ENCODE measurements at regions not wholly inside any gene's neighbourhood (a gene's known extent, or its start where the extent isn't known, plus 50 kb on each side); places are given as distances from the start of the nearest gene placed in this dataset.

- DNase-seq: no peak
- no peaks in the 10 kb centered on the region for H3K27me3 ChIP-seq
- H3K9me3 ChIP-seq: no peaks in the 10 kb centered on the region
- TF ChIP-seq CTCF (IDR thresholded peaks at IDR 0.05) (no peak), POLR2A (IDR thresholded peaks at IDR 0.05) (no peak)
- no peaks in the 10 kb centered on the region for H3K4me1 ChIP-seq
- H3K27ac ChIP-seq: no peak overlapping the region
- H3K36me3 ChIP-seq (ENCODE audit: low read depth, missing control alignments): no peaks in the 10 kb centered on the region
- 66 to 73% methylated on average over 8 of the region's 8 CpGs for WGBS, 2 donors
- H3K4me3 ChIP-seq: no peak overlapping the region
- intact Hi-C loops (cut with DNase I; ENCODE audit: low total_unique reads): no loop called here
These were observed 457.5 kb downstream of the ENC1 start for GRCh38 chr5:74183041-74183440.

- H3K27ac ChIP-seq: no peak overlapping the region
- no peak overlapping the region for H3K4me3 ChIP-seq
- no peaks in the 10 kb centered on the region for H3K36me3 ChIP-seq (ENCODE audit: low read depth, missing control alignments)
- intact Hi-C loops (cut with DNase I; ENCODE audit: low total_unique reads): no loop called here
- no peaks in the 10 kb centered on the region for H3K9me3 ChIP-seq
- DNase-seq: no peak
- no peaks in the 10 kb centered on the region for H3K4me1 ChIP-seq
- TF ChIP-seq CTCF (IDR thresholded peaks at IDR 0.05) (no peak), POLR2A (IDR thresholded peaks at IDR 0.05) (no peak)
- 70 to 85% methylated on average over 6 of the region's 6 CpGs for WGBS, 2 donors
- no peaks in the 10 kb centered on the region for H3K27me3 ChIP-seq
These were observed 457.9 kb downstream of the ENC1 start for GRCh38 chr5:74182603-74183002.

- Histone ChIP-seq H3K27ac (no peak overlapping the region), H3K27me3 (no peaks in the 10 kb centered on the region), H3K4me1 (no peaks in the 10 kb centered on the region), H3K4me3 (no peak overlapping the region), H3K36me3 (ENCODE audit: low read depth, missing control alignments) (no peaks in the 10 kb centered on the region), H3K9me3 (no peaks in the 10 kb centered on the region)
- no peak for TF ChIP-seq POLR2A (IDR thresholded peaks at IDR 0.05)
- TF ChIP-seq CTCF (IDR thresholded peaks at IDR 0.05): no peak
- WGBS, 2 donors: 85 to 87% methylated on average over 3 of the region's 3 CpGs
- intact Hi-C loops (cut with DNase I; ENCODE audit: low total_unique reads): no loop called here
- DNase-seq: no peak
These were observed 460.8 kb downstream of the ENC1 start for GRCh38 chr5:74179701-74180100.

- Histone ChIP-seq H3K9me3 (no peaks in the 10 kb centered on the region), H3K27ac (no peak overlapping the region), H3K36me3 (ENCODE audit: low read depth, missing control alignments) (no peaks in the 10 kb centered on the region), H3K4me1 (no peaks in the 10 kb centered on the region), H3K27me3 (no peaks in the 10 kb centered on the region), H3K4me3 (no peak overlapping the region)
- intact Hi-C loops (cut with DNase I; ENCODE audit: low total_unique reads): no loop called here
- no peak for TF ChIP-seq CTCF (IDR thresholded peaks at IDR 0.05)
- TF ChIP-seq POLR2A (IDR thresholded peaks at IDR 0.05): no peak
- DNase-seq: no peak
- WGBS, 2 donors: 85 to 90% methylated on average over 2 of the region's 2 CpGs
These were observed 461.3 kb downstream of the ENC1 start for GRCh38 chr5:74179179-74179578.

- DNase-seq: no peak
- no peak overlapping the region for H3K27ac ChIP-seq
- intact Hi-C loops (cut with DNase I; ENCODE audit: low total_unique reads): no loop called here
- H3K36me3 ChIP-seq (ENCODE audit: low read depth, missing control alignments): no peaks in the 10 kb centered on the region
- no peaks in the 10 kb centered on the region for H3K9me3 ChIP-seq
- TF ChIP-seq CTCF (IDR thresholded peaks at IDR 0.05) (no peak), POLR2A (IDR thresholded peaks at IDR 0.05) (no peak)
- no peaks in the 10 kb centered on the region for H3K27me3 ChIP-seq
- 80 to 84% methylated on average over 3 of the region's 3 CpGs for WGBS, 2 donors
- no peaks in the 10 kb centered on the region for H3K4me1 ChIP-seq
- H3K4me3 ChIP-seq: no peak overlapping the region
These were observed 462.6 kb downstream of the ENC1 start for GRCh38 chr5:74177961-74178360.

Measured in testis (tissue), 2 donors.